ENCODE measurements at regions not wholly inside any gene's neighbourhood (a gene's known extent, or its start where the extent isn't known, plus 50 kb on each side); places are given as distances from the start of the nearest gene placed in this dataset.

GRCh38 chr6:14944593-14944992 lies 301.3 kb upstream of the JARID2 start:
- Histone ChIP-seq H3K9me3 (ENCODE audit: low read length) (no peaks in the 10 kb centered on the region), H3K36me3 (ENCODE audit: insufficient read depth, low read length) (no peaks in the 10 kb centered on the region), H3K9me2 (ENCODE audit: insufficient read depth, low read length) (no peaks in the 10 kb centered on the region), H3K27me3 (ENCODE audit: insufficient read depth, low read depth, low read length) (no peaks in the 10 kb centered on the region), H3K27ac (ENCODE audit: low read length) (no peak overlapping the region), H3K4me2 (ENCODE audit: low read length) (no peak overlapping the region), H4K20me1 (ENCODE audit: insufficient read depth) (no peaks in the 10 kb centered on the region), H3F3A (ENCODE audit: insufficient read depth, low read length, poor library complexity, severe bottlenecking) (no peaks in the 10 kb centered on the region), H3K79me2 (replicated peaks; ENCODE audit: insufficient read depth, low read length) (no peaks in the 10 kb centered on the region), H3K4me3 (ENCODE audit: low read length) (no peak overlapping the region), H3K9ac (ENCODE audit: low read length) (no peak overlapping the region), H2AFZ (ENCODE audit: low read depth, low read length) (no peak overlapping the region)
- TF ChIP-seq, protein P1, sequence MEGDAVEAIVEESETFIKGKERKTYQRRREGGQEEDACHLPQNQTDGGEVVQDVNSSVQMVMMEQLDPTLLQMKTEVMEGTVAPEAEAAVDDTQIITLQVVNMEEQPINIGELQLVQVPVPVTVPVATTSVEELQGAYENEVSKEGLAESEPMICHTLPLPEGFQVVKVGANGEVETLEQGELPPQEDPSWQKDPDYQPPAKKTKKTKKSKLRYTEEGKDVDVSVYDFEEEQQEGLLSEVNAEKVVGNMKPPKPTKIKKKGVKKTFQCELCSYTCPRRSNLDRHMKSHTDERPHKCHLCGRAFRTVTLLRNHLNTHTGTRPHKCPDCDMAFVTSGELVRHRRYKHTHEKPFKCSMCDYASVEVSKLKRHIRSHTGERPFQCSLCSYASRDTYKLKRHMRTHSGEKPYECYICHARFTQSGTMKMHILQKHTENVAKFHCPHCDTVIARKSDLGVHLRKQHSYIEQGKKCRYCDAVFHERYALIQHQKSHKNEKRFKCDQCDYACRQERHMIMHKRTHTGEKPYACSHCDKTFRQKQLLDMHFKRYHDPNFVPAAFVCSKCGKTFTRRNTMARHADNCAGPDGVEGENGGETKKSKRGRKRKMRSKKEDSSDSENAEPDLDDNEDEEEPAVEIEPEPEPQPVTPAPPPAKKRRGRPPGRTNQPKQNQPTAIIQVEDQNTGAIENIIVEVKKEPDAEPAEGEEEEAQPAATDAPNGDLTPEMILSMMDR (IDR thresholded peaks at IDR 0.05; ENCODE audit: poor library complexity, severe bottlenecking): no peak
- TF ChIP-seq POLR2AphosphoS5 (IDR thresholded peaks at IDR 0.05) (no peak), MXI1 (conservative IDR thresholded peaks at IDR 0.05; ENCODE audit: poor library complexity, severe bottlenecking) (no peak), SMC3 (conservative IDR thresholded peaks at IDR 0.05; ENCODE audit: poor library complexity) (no peak), RAD21 (conservative IDR thresholded peaks at IDR 0.05) (no peak), EZH2 (IDR thresholded peaks at IDR 0.05; ENCODE audit: borderline replicate concordance, insufficient read depth, low read length, poor library complexity, severe bottlenecking) (no peak), TAF1 (IDR thresholded peaks at IDR 0.05; ENCODE audit: low read depth) (no peak), REST (IDR thresholded peaks at IDR 0.05; ENCODE audit: borderline replicate concordance) (no peak), EP300 (conservative IDR thresholded peaks at IDR 0.05; ENCODE audit: poor library complexity, severe bottlenecking) (no peak)

- Histone ChIP-seq H3K79me2 (replicated peaks; ENCODE audit: insufficient read depth, low read length) (no peaks in the 10 kb centered on the region), H3K4me2 (ENCODE audit: low read length) (no peak overlapping the region), H4K20me1 (ENCODE audit: insufficient read depth) (no peaks in the 10 kb centered on the region), H3K4me3 (ENCODE audit: low read length) (no peak overlapping the region), H3K9me2 (ENCODE audit: insufficient read depth, low read length) (no peaks in the 10 kb centered on the region), H3K27me3 (ENCODE audit: insufficient read depth, low read depth, low read length) (no peaks in the 10 kb centered on the region), H3F3A (ENCODE audit: insufficient read depth, low read length, poor library complexity, severe bottlenecking) (no peaks in the 10 kb centered on the region), H3K9ac (ENCODE audit: low read length) (no peak overlapping the region), H3K9me3 (ENCODE audit: low read length) (no peaks in the 10 kb centered on the region), H3K36me3 (ENCODE audit: insufficient read depth, low read length) (no peaks in the 10 kb centered on the region), H3K27ac (ENCODE audit: low read length) (no peak overlapping the region), H2AFZ (ENCODE audit: low read depth, low read length) (no peak overlapping the region)
- TF ChIP-seq RAD21 (conservative IDR thresholded peaks at IDR 0.05) (no peak), POLR2AphosphoS5 (IDR thresholded peaks at IDR 0.05) (no peak), REST (IDR thresholded peaks at IDR 0.05; ENCODE audit: borderline replicate concordance) (no peak), EP300 (conservative IDR thresholded peaks at IDR 0.05; ENCODE audit: poor library complexity, severe bottlenecking) (no peak), MXI1 (conservative IDR thresholded peaks at IDR 0.05; ENCODE audit: poor library complexity, severe bottlenecking) (no peak), SMC3 (conservative IDR thresholded peaks at IDR 0.05; ENCODE audit: poor library complexity) (no peak), TAF1 (IDR thresholded peaks at IDR 0.05; ENCODE audit: low read depth) (no peak), EZH2 (IDR thresholded peaks at IDR 0.05; ENCODE audit: borderline replicate concordance, insufficient read depth, low read length, poor library complexity, severe bottlenecking) (no peak)
- TF ChIP-seq, protein P1 (IDR thresholded peaks at IDR 0.05; ENCODE audit: poor library complexity, severe bottlenecking): no peak
Observed at GRCh38 chr6:14945461-14946185, 300.2 kb upstream of the JARID2 start.
